Gastroesophageal sphincter (tissue), 4 donors: ENCODE measurements at regions not wholly inside any gene's neighbourhood (a gene's known extent, or its start where the extent isn't known, plus 50 kb on each side); places are given as distances from the start of the nearest gene placed in this dataset.

Source experiments
- ATAC-seq: fragments of 150-250 bp; one replicate; pipeline ENCODE4 v1.9.1; 2016; ENCODE audit warnings: mild to moderate bottlenecking, moderate library complexity
- H3K27ac ChIP-seq, 4 donors: fragments of 200-600 bp; sonication (generic) in 3 of 4; 1 replicate in 3 of 4; 2 replicates in 1 of 4; pipeline ENCODE4 v1.5.1; 2016 to 2019
- H3K27me3 ChIP-seq: fragments of 200-600 bp; sonication (generic); one replicate; pipeline ENCODE4 v1.5.1; 2019
- H3K36me3 ChIP-seq, 2 donors: fragments of 200-600 bp; sonication (generic); one replicate each; pipeline ENCODE4 v1.5.1; 2019; ENCODE audit warnings: control low read depth in 1 of 2
- H3K4me1 ChIP-seq, 3 donors: fragments of 200-600 bp; sonication (generic); 1 replicate in 2 of 3; 2 replicates in 1 of 3; pipeline ENCODE4 v1.5.1; 2016 to 2019; ENCODE audit warnings: control low read depth in 2 of 3
- H3K4me3 ChIP-seq, 2 donors: fragments of 200-600 bp; sonication (generic); one replicate each; pipeline ENCODE4 v1.5.1; 2019; ENCODE audit warnings: mild to moderate bottlenecking in 1 of 2, moderate library complexity in 1 of 2
- H3K9me3 ChIP-seq, 3 donors: fragments of 200-600 bp; sonication (generic); one replicate each; pipeline ENCODE4 v1.5.1; 2017 to 2019; ENCODE audit warnings: control low read depth in 2 of 3
- EP300 ChIP-seq: sonication (generic); formaldehyde crosslinking; IDR thresholded peaks from one replicate; pipeline ENCODE4 v1.6.1; 2017; ENCODE audit warnings: antibody characterized with exemption, mild to moderate bottlenecking
- POLR2A ChIP-seq, 2 donors: fragments of 450-650 bp; IDR thresholded peaks; one replicate each; pipeline ENCODE4 v1.6.1; 2017; ENCODE audit warnings: antibody characterized with exemption in 2 of 2, mild to moderate bottlenecking in 2 of 2, moderate library complexity in 1 of 2
- POLR2AphosphoS5 ChIP-seq: sonication (generic); formaldehyde crosslinking; IDR thresholded peaks from one replicate; pipeline ENCODE4 v1.6.1; 2017; ENCODE audit warnings: antibody characterized with exemption
- WGBS, 2 donors: methylation state at CpG; one replicate each; pipeline ENCODE4 v1.1.5; 2018; ENCODE audit warnings: low coverage in 1 of 2; 5-methylcytosine and 5-hydroxymethylcytosine counted together
- TF ChIP-seq, protein P1 (sequence below), 4 experiments: fragments of 200-600 bp in 2 of 4; fragments of 450-650 bp in 2 of 4; sonication (generic) in 1 of 4; IDR thresholded peaks; one replicate each; pipeline ENCODE4 v1.5.1; 2017 to 2019; ENCODE audit warnings: antibody characterized with exemption in 4 of 4, mild to moderate bottlenecking in 2 of 4, moderate library complexity in 2 of 4

DNA sequence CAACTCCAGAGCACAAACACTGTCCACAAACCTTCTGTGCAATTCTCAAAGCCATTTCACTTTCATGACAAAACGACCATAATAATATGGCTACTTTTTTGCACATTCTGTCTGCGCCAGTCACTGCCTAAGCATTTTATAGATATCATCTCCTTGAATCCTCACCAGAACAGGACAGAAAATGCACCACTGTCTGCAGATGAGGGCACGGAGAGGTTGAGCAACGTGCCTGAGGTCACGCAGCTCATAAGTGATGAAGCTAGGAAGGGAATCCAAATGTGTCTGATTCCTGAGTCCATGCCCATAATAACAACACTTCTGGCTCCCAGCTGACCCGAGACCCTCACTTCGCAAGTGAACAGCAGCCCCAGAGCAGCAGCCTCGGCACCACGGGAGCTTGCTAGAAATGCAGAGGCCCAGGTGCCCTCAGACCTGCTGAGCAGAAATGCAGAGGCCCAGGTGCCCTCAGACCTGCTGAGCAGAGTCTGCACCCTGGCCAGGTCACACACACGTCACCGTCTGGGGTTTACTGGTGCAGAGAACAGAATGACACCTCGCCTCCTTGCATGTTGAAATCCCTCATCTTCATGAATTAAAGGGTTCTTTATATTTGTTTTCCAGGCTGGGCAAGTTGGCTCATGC is 265.2 kb downstream of the BMP7 start:
- Histone ChIP-seq H3K4me1 (no peaks in the 10 kb centered on the region), H3K4me3 (no peak overlapping the region), H3K36me3 (no peaks in the 10 kb centered on the region), H3K9me3 (peaks cover 0 to 21% (median 0%) of the 10 kb centered on the region in 3 donors), H3K27ac (no peak overlapping the region), H3K27me3 (peaks cover 25% of the 10 kb centered on the region)
- TF ChIP-seq, protein P1, sequence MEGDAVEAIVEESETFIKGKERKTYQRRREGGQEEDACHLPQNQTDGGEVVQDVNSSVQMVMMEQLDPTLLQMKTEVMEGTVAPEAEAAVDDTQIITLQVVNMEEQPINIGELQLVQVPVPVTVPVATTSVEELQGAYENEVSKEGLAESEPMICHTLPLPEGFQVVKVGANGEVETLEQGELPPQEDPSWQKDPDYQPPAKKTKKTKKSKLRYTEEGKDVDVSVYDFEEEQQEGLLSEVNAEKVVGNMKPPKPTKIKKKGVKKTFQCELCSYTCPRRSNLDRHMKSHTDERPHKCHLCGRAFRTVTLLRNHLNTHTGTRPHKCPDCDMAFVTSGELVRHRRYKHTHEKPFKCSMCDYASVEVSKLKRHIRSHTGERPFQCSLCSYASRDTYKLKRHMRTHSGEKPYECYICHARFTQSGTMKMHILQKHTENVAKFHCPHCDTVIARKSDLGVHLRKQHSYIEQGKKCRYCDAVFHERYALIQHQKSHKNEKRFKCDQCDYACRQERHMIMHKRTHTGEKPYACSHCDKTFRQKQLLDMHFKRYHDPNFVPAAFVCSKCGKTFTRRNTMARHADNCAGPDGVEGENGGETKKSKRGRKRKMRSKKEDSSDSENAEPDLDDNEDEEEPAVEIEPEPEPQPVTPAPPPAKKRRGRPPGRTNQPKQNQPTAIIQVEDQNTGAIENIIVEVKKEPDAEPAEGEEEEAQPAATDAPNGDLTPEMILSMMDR (IDR thresholded peaks at IDR 0.05), result no peak
- TF ChIP-seq EP300 (no peak), POLR2AphosphoS5 (no peak), POLR2A (IDR thresholded peaks at IDR 0.05) (no peak)
- ATAC-seq, result no peak
- 77 to 78% methylated on average over 3 to 8 of the region's 12 CpGs for WGBS, 2 donors

DNA sequence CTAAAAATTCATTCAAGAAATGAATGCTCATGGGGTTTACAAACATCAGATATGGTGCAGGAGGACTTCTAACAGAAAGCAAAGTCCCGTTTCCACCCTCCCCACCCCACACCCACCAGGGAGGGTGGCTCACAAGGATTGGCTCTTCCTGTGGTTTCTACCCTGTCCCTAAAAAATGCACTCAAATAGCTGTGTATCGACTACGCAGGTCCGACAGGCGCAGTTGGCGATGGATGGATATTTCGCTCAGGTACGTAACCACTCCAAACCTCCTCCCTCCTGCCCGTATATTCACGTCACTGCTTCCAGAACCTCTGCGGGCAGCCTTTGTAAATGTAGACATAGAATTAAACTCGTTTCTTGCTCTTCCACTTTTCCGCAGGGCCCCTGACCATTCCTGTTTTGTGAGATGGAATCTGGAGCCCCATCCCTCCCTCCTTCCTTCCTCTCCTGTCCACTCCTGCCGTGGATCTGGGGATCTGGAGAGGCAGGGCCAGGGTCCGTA is 264.3 kb downstream of the BMP7 start:
- no peak for TF ChIP-seq POLR2AphosphoS5
- TF ChIP-seq, protein P1 (IDR thresholded peaks at IDR 0.05), result no peak
- no peak for TF ChIP-seq POLR2A (IDR thresholded peaks at IDR 0.05)
- TF ChIP-seq EP300, result no peak
- peaks cover 25% of the 10 kb centered on the region for H3K27me3 ChIP-seq
- H3K9me3 ChIP-seq, result peaks cover 0 to 21% (median 0%) of the 10 kb centered on the region in 3 donors
- no peak for ATAC-seq
- no peaks in the 10 kb centered on the region for H3K4me1 ChIP-seq
- H3K36me3 ChIP-seq, result no peaks in the 10 kb centered on the region
- H3K27ac ChIP-seq, result no peak overlapping the region
- 68 to 85% methylated on average over 7 to 12 of the region's 15 CpGs for WGBS, 2 donors
- no peak overlapping the region for H3K4me3 ChIP-seq

DNA sequence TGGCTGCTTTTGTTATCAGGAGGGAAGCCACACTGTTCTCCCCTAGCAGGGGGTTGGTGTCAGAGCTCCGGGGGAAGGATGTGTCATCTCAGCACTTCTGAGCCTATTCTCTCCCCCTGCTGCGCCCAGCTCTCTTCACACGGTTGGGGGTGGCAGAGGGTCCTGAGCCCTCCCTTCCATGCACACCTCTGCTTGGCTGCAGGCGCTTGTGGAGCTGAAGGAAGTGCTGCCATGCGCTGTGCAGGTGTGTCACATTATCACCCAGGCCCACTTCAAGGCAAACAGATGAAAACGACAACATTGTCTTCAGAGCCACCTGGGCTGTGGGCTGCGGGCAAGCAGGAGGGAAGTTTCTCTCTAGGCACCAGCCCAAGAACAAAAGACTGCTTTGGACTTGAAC is 263.4 kb downstream of the BMP7 start:
- Histone ChIP-seq H3K9me3 (peaks cover 0 to 18% (median 0%) of the 10 kb centered on the region in 3 donors), H3K27me3 (peaks cover 24% of the 10 kb centered on the region), H3K4me1 (peaks cover 0 to under 1% (median 0%) of the 10 kb centered on the region in 3 donors), H3K27ac (no peak overlapping the region), H3K36me3 (no peaks in the 10 kb centered on the region), H3K4me3 (no peak overlapping the region)
- ATAC-seq, result no peak
- TF ChIP-seq EP300, result no peak
- TF ChIP-seq, protein P1 (IDR thresholded peaks at IDR 0.05), result no peak
- TF ChIP-seq POLR2AphosphoS5, result no peak
- TF ChIP-seq POLR2A (IDR thresholded peaks at IDR 0.05), result no peak
- WGBS, 2 donors, result 49% methylated on average over 5 of the region's 7 CpGs; no CpG with 5 or more reads in 1 of the 2 donors

DNA sequence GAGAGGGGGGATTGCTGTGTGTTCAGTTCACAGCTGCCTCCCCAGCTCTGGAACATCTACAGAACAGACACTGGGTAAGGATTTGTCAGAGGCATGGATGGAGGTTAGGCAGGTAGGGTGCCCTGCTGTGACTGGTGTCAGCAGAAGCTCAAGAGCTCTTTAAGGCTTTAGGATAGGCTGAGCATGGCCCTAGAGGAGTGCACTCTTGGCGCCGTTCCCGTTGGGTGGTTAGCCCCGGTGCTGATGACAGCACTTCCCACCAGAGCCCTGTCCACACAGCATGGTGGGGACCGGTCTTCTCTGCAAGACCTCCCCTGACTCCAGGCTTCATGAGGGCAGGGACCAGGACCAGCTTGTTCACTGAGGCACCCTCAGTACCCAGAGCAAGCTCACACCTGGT is 262.0 kb downstream of the BMP7 start:
- peaks cover 0 to 12% (median 0%) of the 10 kb centered on the region in 3 donors for H3K4me1 ChIP-seq
- H3K4me3 ChIP-seq, result no peak overlapping the region
- TF ChIP-seq, protein P1 (IDR thresholded peaks at IDR 0.05), result no peak
- TF ChIP-seq POLR2A (IDR thresholded peaks at IDR 0.05) (no peak), POLR2AphosphoS5 (no peak), EP300 (no peak)
- no peaks in the 10 kb centered on the region for H3K36me3 ChIP-seq
- H3K27me3 ChIP-seq, result peaks cover 19% of the 10 kb centered on the region
- H3K27ac ChIP-seq, result no peak overlapping the region
- peaks cover 0 to 4% (median 0%) of the 10 kb centered on the region in 3 donors for H3K9me3 ChIP-seq
- WGBS, 2 donors, result 60% methylated on average over 1 of the region's 5 CpGs; no CpG with 5 or more reads in 1 of the 2 donors
- no peak for ATAC-seq
